ENCODE measurements at regions not wholly inside any gene's neighbourhood (a gene's known extent, or its start where the extent isn't known, plus 50 kb on each side); places are given as distances from the start of the nearest gene placed in this dataset.

GRCh38 chr20:43304598-43304997 is 114.9 kb upstream of the PTPRT start:
- no peak for DNase-seq

- no peak for DNase-seq
Observed at GRCh38 chr20:43302936-43303335, 113.2 kb upstream of the PTPRT start.

- no peak for DNase-seq
Observed at GRCh38 chr20:43300901-43301300, 111.2 kb upstream of the PTPRT start.

- DNase-seq, result no peak
Observed at GRCh38 chr20:43295781-43296180, 106.1 kb upstream of the PTPRT start.

- DNase-seq, result no peak
Observed at GRCh38 chr20:43295263-43295662, 105.6 kb upstream of the PTPRT start.

GRCh38 chr20:43294031-43294430 is 104.3 kb upstream of the PTPRT start:
- DNase-seq, result no peak

- DNase-seq, result no peak
Observed at GRCh38 chr20:43293068-43293786, 103.5 kb upstream of the PTPRT start.

GRCh38 chr20:43292222-43292621 is 102.5 kb upstream of the PTPRT start:
- no peak for DNase-seq

GRCh38 chr20:43287637-43288036 is 97.9 kb upstream of the PTPRT start:
- DNase-seq, result no peak

GRCh38 chr20:43285170-43285569 is 95.5 kb upstream of the PTPRT start:
- no peak for DNase-seq

- no peak for DNase-seq
Observed at GRCh38 chr20:43284486-43284885, 94.8 kb upstream of the PTPRT start.

GRCh38 chr20:43283126-43283525 is 93.4 kb upstream of the PTPRT start:
- no peak for DNase-seq

- DNase-seq, result no peak
Observed at GRCh38 chr20:43271980-43272379, 82.3 kb upstream of the PTPRT start.

- DNase-seq, result no peak
Observed at GRCh38 chr20:43265449-43265848, 75.7 kb upstream of the PTPRT start.

GRCh38 chr20:43263226-43263625 is 73.5 kb upstream of the PTPRT start:
- no peak for DNase-seq

- DNase-seq, result no peak
Observed at GRCh38 chr20:43262341-43262740, 72.6 kb upstream of the PTPRT start.

- no peak for DNase-seq
Observed at GRCh38 chr20:43255877-43256276, 66.2 kb upstream of the PTPRT start.

GRCh38 chr20:43252761-43253160 is 63.1 kb upstream of the PTPRT start:
- no peak for DNase-seq

GRCh38 chr20:43248341-43248740 is 58.6 kb upstream of the PTPRT start:
- no peak for DNase-seq

- no peak for DNase-seq
Observed at GRCh38 chr20:43247361-43247760, 57.7 kb upstream of the PTPRT start.

GRCh38 chr20:43244647-43245046 is 54.9 kb upstream of the PTPRT start:
- no peak for DNase-seq

- DNase-seq, result no peak
Observed at GRCh38 chr20:43243672-43244269, 54.1 kb upstream of the PTPRT start.

GRCh38 chr20:43241057-43241702 is 51.5 kb upstream of the PTPRT start:
- DNase-seq, result no peak

All from fibroblast of skin of right quadriceps (primary cell).